K562 (cell line): ENCODE measurements at regions not wholly inside any gene's neighbourhood (a gene's known extent, or its start where the extent isn't known, plus 50 kb on each side); places are given as distances from the start of the nearest gene placed in this dataset.

Experiments used
- ATF1 ChIP-seq, 2 experiments: fragments of 450-650 bp in 1 of 2; IDR thresholded peaks; 2 replicates each; pipeline ENCODE4 v1.6.1; 2016; ENCODE audit warnings: missing compliant biosample characterization in 1 of 2, missing genetic modification characterization in 1 of 2
- DPF2 ChIP-seq: fragments of 450-650 bp; IDR thresholded peaks from 2 replicates; pipeline ENCODE4 v1.6.1; 2016
- GTF2A2 ChIP-seq: IDR thresholded peaks from 2 replicates; pipeline ENCODE4 v1.6.1; 2016; ENCODE audit warnings: mild to moderate bottlenecking, missing genetic modification characterization, missing compliant biosample characterization
- HDAC1 ChIP-seq, 2 experiments: fragments of 450-650 bp; IDR thresholded peaks; 2 replicates each; pipeline ENCODE4 v1.6.1; 2016 to 2017; ENCODE audit warnings: inconsistent platforms in 1 of 2, mild to moderate bottlenecking in 1 of 2, moderate library complexity in 1 of 2
- JUND ChIP-seq, 2 experiments: IDR thresholded peaks; 2 replicates in 1 of 2; 3 replicates in 1 of 2; pipeline ENCODE4 v1.6.1; 2011; ENCODE audit warnings: borderline replicate concordance in 2 of 2, low read depth in 2 of 2, low read length in 2 of 2, improper control_type of control experiment in 1 of 2, missing biosample characterization in 1 of 2, missing genetic modification characterization in 1 of 2, missing genetic modification reagents in 1 of 2
- MED1 ChIP-seq: sonication (generic); formaldehyde crosslinking; IDR thresholded peaks from 2 replicates; pipeline ENCODE4 v1.8.1; 2023; ENCODE audit warnings: missing genetic modification reagents, borderline replicate concordance
- PBX2 ChIP-seq, 2 experiments: IDR thresholded peaks in 1 of 2; conservative IDR thresholded peaks in 1 of 2; 2 replicates each; pipeline ENCODE4 v1.6.1; 2016; ENCODE audit warnings: low read depth in 2 of 2, mild to moderate bottlenecking in 1 of 2, missing compliant biosample characterization in 1 of 2, missing genetic modification characterization in 1 of 2, moderate library complexity in 1 of 2
- PHTF2 ChIP-seq: fragments of 250-450 bp; sonication (Bioruptor Pico); IDR thresholded peaks from 2 replicates; pipeline ENCODE4 v1.5.0; 2021; ENCODE audit warnings: mild to moderate bottlenecking
- PRDM10 ChIP-seq: fragments of 450-650 bp; IDR thresholded peaks from 2 replicates; pipeline ENCODE4 v1.6.1; 2018; ENCODE audit not compliant: partially characterized antibody
- PRPF4 ChIP-seq: fragments of 200-400 bp; formaldehyde crosslinking; IDR thresholded peaks from one replicate; pipeline ENCODE4 v1.6.1; 2017; ENCODE audit warnings: low read length, low read depth, mild to moderate bottlenecking; ENCODE audit not compliant: insufficient read depth, poor library complexity, severe bottlenecking
- PTBP1 ChIP-seq: fragments of 200-400 bp; formaldehyde crosslinking; IDR thresholded peaks from 2 replicates; pipeline ENCODE4 v1.6.1; 2017; ENCODE audit warnings: low read depth, low read length
- TEAD4 ChIP-seq, 2 experiments: sonication (generic) in 1 of 2; formaldehyde crosslinking in 1 of 2; IDR thresholded peaks; 2 replicates each; pipeline versions ENCODE4 v1.6.1 to v1.8.0; 2012 to 2022; ENCODE audit warnings: borderline replicate concordance in 1 of 2, inconsistent platforms in 1 of 2, low read length in 1 of 2, mild to moderate bottlenecking in 1 of 2, missing genetic modification reagents in 1 of 2
- UBTF ChIP-seq, 2 experiments: IDR thresholded peaks; 2 replicates each; pipeline ENCODE4 v1.6.1; 2012; ENCODE audit warnings: improper control_type of control experiment in 2 of 2, low read depth in 2 of 2, low read length in 2 of 2, borderline replicate concordance in 1 of 2
- YY1 ChIP-seq, 3 experiments: IDR thresholded peaks; 2 replicates each; pipeline ENCODE4 v1.6.1; 2011; ENCODE audit warnings: low read length in 2 of 3, mild to moderate bottlenecking in 2 of 3, moderate library complexity in 2 of 3, borderline replicate concordance in 1 of 3, control low read depth in 1 of 3, low read depth in 1 of 3; ENCODE audit not compliant: insufficient read depth in 3 of 3, insufficient replicate concordance in 2 of 3, control insufficient read depth in 1 of 3, insufficient read length in 1 of 3; ENCODE audit errors: extremely low read depth in 1 of 3
- ZBTB7A ChIP-seq: IDR thresholded peaks from 2 replicates; pipeline ENCODE4 v1.6.1; 2011; ENCODE audit warnings: low read depth, mild to moderate bottlenecking, low read length, moderate library complexity, borderline replicate concordance; ENCODE audit not compliant: control insufficient read depth
- ZNF124 ChIP-seq: sonication (generic); formaldehyde crosslinking; IDR thresholded peaks from 2 replicates; pipeline ENCODE4 v1.8.1; 2022; ENCODE audit warnings: missing genetic modification reagents
- ZNF75A ChIP-seq: fragments of 450-650 bp; formaldehyde crosslinking; IDR thresholded peaks from 2 replicates; pipeline ENCODE4 v1.4.0; 2020; ENCODE audit warnings: mild to moderate bottlenecking

GRCh38 chr10:9863559-9864121 is 1154.0 kb upstream of the CELF2 start (continued):
- TF ChIP-seq DPF2 (no peak), PTBP1 (no peak), ZNF75A (no peak), PRDM10 (peak; percentile 91), ZBTB7A (no peak), PBX2 (CRISPR knock-in tag; IDR thresholded peaks at IDR 0.05; ENCODE audit: low read depth) (no peak), PBX2 (tag; conservative IDR thresholded peaks at IDR 0.05; ENCODE audit: low read depth) (0 out of 2 replicates have a peak, but pooled peaks have one; percentile 14), HDAC1 (IDR thresholded peaks at IDR 0.05) (no peak), JUND (IDR thresholded peaks at IDR 0.05; ENCODE audit: borderline replicate concordance, low read depth, low read length) (0 out of 2 replicates have a peak, but pooled peaks have one; percentile 2), JUND (tag; IDR thresholded peaks at IDR 0.05; ENCODE audit: borderline replicate concordance, low read depth, low read length) (no peak), TEAD4 (IDR thresholded peaks at IDR 0.05; ENCODE audit: low read length) (peak; percentile 67), TEAD4 (CRISPR knock-in tag; IDR thresholded peaks at IDR 0.05; ENCODE audit: borderline replicate concordance) (no peak), ATF1 (CRISPR knock-in tag; IDR thresholded peaks at IDR 0.05) (no peak), ATF1 (tag; IDR thresholded peaks at IDR 0.05) (0 out of 2 replicates have a peak, but pooled peaks have one; percentile 8), GTF2A2 (no peak), UBTF (IDR thresholded peaks at IDR 0.05; ENCODE audit: borderline replicate concordance in 1 of 2, low read depth in 2 of 2, low read length in 2 of 2) (no peak), MED1 (CRISPR knock-in tag) (no peak), PRPF4 (no peak), ZNF124 (CRISPR knock-in tag) (no peak), YY1 (IDR thresholded peaks at IDR 0.05; ENCODE audit: borderline replicate concordance in 1 of 3, control insufficient read depth in 1 of 3, extremely low read depth in 1 of 3, insufficient read depth in 3 of 3, insufficient read length in 1 of 3, insufficient replicate concordance in 2 of 3, low read depth in 1 of 3, low read length in 2 of 3) (no peak), PHTF2 (CRISPR knock-in tag) (no peak)
